Osteoblast (primary cell): ENCODE measurements at regions not wholly inside any gene's neighbourhood (a gene's known extent, or its start where the extent isn't known, plus 50 kb on each side); places are given as distances from the start of the nearest gene placed in this dataset.

ENCODE experiments used
- DNase-seq: peaks from one replicate; pipeline ENCODE4 v3.0.0; 2011; ENCODE audit warnings: low spot score, mixed read lengths; ENCODE audit not compliant: insufficient read length; ENCODE audit errors: missing footprints
- H2AFZ ChIP-seq: 2 replicates; pipeline ENCODE4 v1.6.0; 2011; ENCODE audit warnings: mild to moderate bottlenecking, low read length
- H3K27ac ChIP-seq: 2 replicates; pipeline ENCODE4 v1.5.1; 2011; ENCODE audit warnings: mild to moderate bottlenecking, low read depth, low read length, moderate library complexity
- H3K27me3 ChIP-seq: 2 replicates; pipeline ENCODE4 v1.6.0; 2012; ENCODE audit warnings: mild to moderate bottlenecking, control low read depth, inconsistent platforms, low read length, moderate library complexity; ENCODE audit not compliant: insufficient read depth
- H3K36me3 ChIP-seq: 2 replicates; pipeline ENCODE4 v1.5.1; 2011; ENCODE audit warnings: mild to moderate bottlenecking, low read length, control low read depth, moderate library complexity; ENCODE audit not compliant: insufficient read depth
- H3K4me1 ChIP-seq: 2 replicates; pipeline ENCODE4 v1.5.1; 2011; ENCODE audit warnings: mild to moderate bottlenecking, low read length, control low read depth, moderate library complexity; ENCODE audit not compliant: insufficient read depth
- H3K4me2 ChIP-seq: 2 replicates; pipeline ENCODE4 v1.6.0; 2011; ENCODE audit warnings: mild to moderate bottlenecking, low read length; ENCODE audit not compliant: insufficient read depth
- H3K4me3 ChIP-seq: fragments of 200-600 bp; sonication (generic); 3 replicates; pipeline ENCODE4 v1.5.1; 2012; ENCODE audit warnings: mild to moderate bottlenecking, low read length, inconsistent platforms; ENCODE audit not compliant: insufficient read depth
- H3K79me2 ChIP-seq: 2 replicates; pipeline ENCODE4 v1.6.0; 2012; ENCODE audit warnings: mild to moderate bottlenecking, low read length, control low read depth, inconsistent platforms; ENCODE audit not compliant: insufficient read depth
- H3K9me3 ChIP-seq: 2 replicates; pipeline ENCODE4 v1.5.1; 2011; ENCODE audit warnings: low read depth, low read length, control low read depth
- H4K20me1 ChIP-seq: 2 replicates; pipeline ENCODE4 v1.6.0; 2012; ENCODE audit warnings: mild to moderate bottlenecking, low read length, control low read depth; ENCODE audit not compliant: insufficient read depth
- CTCF ChIP-seq: IDR thresholded peaks from 2 replicates; pipeline ENCODE4 v1.5.1; 2011; ENCODE audit warnings: mild to moderate bottlenecking, low read depth, low read length, moderate library complexity; ENCODE audit errors: extremely low read depth

GRCh38 chr1:208564466-208564865 lies 320.3 kb upstream of the PLXNA2 start:
- H3K27ac ChIP-seq = no peak overlapping the region
- no peaks in the 10 kb centered on the region for H3K27me3 ChIP-seq
- no peak for DNase-seq
- H3K9me3 ChIP-seq = no peaks in the 10 kb centered on the region
- TF ChIP-seq CTCF = no peak
- no peaks in the 10 kb centered on the region for H3K4me1 ChIP-seq
- no peaks in the 10 kb centered on the region for H4K20me1 ChIP-seq
- no peaks in the 10 kb centered on the region for H3K79me2 ChIP-seq
- no peak overlapping the region for H2AFZ ChIP-seq
- H3K4me2 ChIP-seq = no peak overlapping the region
- H3K4me3 ChIP-seq = no peak overlapping the region
- no peaks in the 10 kb centered on the region for H3K36me3 ChIP-seq

GRCh38 chr1:208565756-208566440 lies 321.7 kb upstream of the PLXNA2 start:
- no peaks in the 10 kb centered on the region for H3K4me1 ChIP-seq
- H3K36me3 ChIP-seq = no peaks in the 10 kb centered on the region
- H2AFZ ChIP-seq = no peak overlapping the region
- no peaks in the 10 kb centered on the region for H3K9me3 ChIP-seq
- H3K27me3 ChIP-seq = no peaks in the 10 kb centered on the region
- H3K79me2 ChIP-seq = no peaks in the 10 kb centered on the region
- no peak overlapping the region for H3K4me3 ChIP-seq
- no peak overlapping the region for H3K4me2 ChIP-seq
- no peak for DNase-seq
- no peak for TF ChIP-seq CTCF
- no peaks in the 10 kb centered on the region for H4K20me1 ChIP-seq
- H3K27ac ChIP-seq = no peak overlapping the region

GRCh38 chr1:208569181-208569580 lies 325.0 kb upstream of the PLXNA2 start:
- no peak for DNase-seq
- TF ChIP-seq CTCF = no peak
- H3K4me2 ChIP-seq = no peak overlapping the region
- H3K36me3 ChIP-seq = no peaks in the 10 kb centered on the region
- no peaks in the 10 kb centered on the region for H3K27me3 ChIP-seq
- no peak overlapping the region for H2AFZ ChIP-seq
- H3K79me2 ChIP-seq = no peaks in the 10 kb centered on the region
- no peaks in the 10 kb centered on the region for H4K20me1 ChIP-seq
- H3K4me3 ChIP-seq = no peak overlapping the region
- no peak overlapping the region for H3K27ac ChIP-seq
- no peaks in the 10 kb centered on the region for H3K4me1 ChIP-seq
- no peaks in the 10 kb centered on the region for H3K9me3 ChIP-seq

- Histone ChIP-seq H3K27me3 (no peaks in the 10 kb centered on the region), H3K4me3 (no peak overlapping the region), H3K4me2 (no peak overlapping the region), H3K27ac (no peak overlapping the region), H2AFZ (no peak overlapping the region), H3K4me1 (no peaks in the 10 kb centered on the region), H4K20me1 (no peaks in the 10 kb centered on the region), H3K79me2 (no peaks in the 10 kb centered on the region), H3K9me3 (no peaks in the 10 kb centered on the region), H3K36me3 (no peaks in the 10 kb centered on the region)
- no peak for TF ChIP-seq CTCF
- DNase-seq = no peak
Observed at GRCh38 chr1:208570362-208570761, 326.2 kb upstream of the PLXNA2 start.
